ENCODE measurements at regions not wholly inside any gene's neighbourhood (a gene's known extent, or its start where the extent isn't known, plus 50 kb on each side); places are given as distances from the start of the nearest gene placed in this dataset.

DNA sequence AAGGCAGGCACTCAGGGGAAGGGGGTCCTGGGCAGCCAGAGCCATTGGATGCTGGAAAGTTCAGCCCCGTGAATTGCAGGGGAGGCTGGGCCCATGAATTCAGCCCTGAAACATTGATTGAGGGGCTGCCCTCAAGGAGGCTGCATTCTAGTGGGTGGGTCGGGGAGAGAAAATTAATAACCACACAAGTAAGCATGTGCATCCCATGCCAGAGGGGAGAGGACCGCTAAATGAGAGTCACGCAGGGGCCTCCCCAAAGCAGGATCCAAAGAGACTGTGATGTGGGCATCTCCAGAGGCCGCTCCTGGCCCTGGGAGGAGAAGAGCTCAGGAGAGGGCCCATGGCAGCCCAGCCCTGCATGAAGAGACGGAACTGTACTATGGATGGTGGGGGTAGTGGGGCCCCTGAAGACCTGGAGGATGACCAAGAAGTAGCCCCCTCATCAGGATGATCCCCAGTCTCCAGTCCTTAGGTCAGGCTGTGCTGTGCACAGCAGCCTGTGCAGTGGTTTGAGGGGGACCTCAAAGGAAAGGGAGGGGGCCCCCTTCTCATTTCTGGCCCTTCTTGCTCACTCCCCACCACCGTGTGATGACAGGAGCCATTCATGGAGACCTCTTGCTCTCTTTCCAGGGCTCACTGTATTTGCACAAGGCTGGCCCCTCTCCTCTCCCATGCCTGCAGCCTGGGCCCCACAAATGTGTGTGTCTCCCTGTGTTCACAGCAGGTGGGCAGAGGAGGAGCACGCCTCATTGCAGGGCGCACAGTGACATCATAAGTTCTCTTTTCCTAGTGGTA, 233.6 kb upstream of the IRX1 start:
- no peak overlapping the region for H3K4me3 Mint-ChIP-seq
- intact Hi-C loops (cut with micrococcal nuclease), result no loop called here
- TF ChIP-seq, protein P1, sequence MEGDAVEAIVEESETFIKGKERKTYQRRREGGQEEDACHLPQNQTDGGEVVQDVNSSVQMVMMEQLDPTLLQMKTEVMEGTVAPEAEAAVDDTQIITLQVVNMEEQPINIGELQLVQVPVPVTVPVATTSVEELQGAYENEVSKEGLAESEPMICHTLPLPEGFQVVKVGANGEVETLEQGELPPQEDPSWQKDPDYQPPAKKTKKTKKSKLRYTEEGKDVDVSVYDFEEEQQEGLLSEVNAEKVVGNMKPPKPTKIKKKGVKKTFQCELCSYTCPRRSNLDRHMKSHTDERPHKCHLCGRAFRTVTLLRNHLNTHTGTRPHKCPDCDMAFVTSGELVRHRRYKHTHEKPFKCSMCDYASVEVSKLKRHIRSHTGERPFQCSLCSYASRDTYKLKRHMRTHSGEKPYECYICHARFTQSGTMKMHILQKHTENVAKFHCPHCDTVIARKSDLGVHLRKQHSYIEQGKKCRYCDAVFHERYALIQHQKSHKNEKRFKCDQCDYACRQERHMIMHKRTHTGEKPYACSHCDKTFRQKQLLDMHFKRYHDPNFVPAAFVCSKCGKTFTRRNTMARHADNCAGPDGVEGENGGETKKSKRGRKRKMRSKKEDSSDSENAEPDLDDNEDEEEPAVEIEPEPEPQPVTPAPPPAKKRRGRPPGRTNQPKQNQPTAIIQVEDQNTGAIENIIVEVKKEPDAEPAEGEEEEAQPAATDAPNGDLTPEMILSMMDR (IDR thresholded peaks at IDR 0.05), result no peak

DNA sequence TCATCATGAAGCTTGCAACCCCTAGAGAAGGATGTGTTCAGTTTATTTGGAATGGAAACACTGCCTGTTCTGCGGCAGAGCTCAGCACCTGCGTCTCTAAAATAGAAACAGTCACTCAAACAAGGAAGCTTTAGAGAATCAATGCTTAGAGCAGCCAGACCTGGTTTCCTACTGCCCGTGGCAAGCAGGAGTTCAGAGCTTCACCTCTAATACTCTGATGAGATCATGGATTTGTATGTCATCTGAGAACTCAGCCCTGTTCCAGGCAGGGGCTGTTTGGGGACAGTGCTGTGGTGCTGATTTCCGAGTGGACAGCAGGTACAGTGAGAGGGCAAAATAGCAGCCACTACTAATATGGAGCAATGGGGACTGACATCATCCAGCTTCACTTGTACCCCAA, 236.0 kb upstream of the IRX1 start:
- peaks cover 2% of the 10 kb centered on the region for H3K9me3 Mint-ChIP-seq
- ChIA-PET CTCF (no interaction called here), POLR2A (no interaction called here)
- intact Hi-C loops (cut with micrococcal nuclease), result no loop called here
- H3K4me1 Mint-ChIP-seq, result no peaks in the 10 kb centered on the region
- TF ChIP-seq, protein P1 (IDR thresholded peaks at IDR 0.05), result no peak
- no peaks in the 10 kb centered on the region for H3K27me3 Mint-ChIP-seq
- H3K4me3 Mint-ChIP-seq, result no peak overlapping the region
- H3K36me3 Mint-ChIP-seq (ENCODE audit: low read depth), result no peaks in the 10 kb centered on the region
- no peak overlapping the region for H3K27ac Mint-ChIP-seq
- DNase-seq, result no peak
- ATAC-seq (ENCODE audit: low read depth), result no peak

More for the DNA sequence above, 233.6 kb upstream of the IRX1 start:
- no peaks in the 10 kb centered on the region for H3K27me3 Mint-ChIP-seq
- CTCF ChIA-PET, result no interaction called here
- H3K27ac Mint-ChIP-seq, result no peak overlapping the region
- peaks cover 2% of the 10 kb centered on the region for H3K9me3 Mint-ChIP-seq
- no peak for DNase-seq
- H3K4me1 Mint-ChIP-seq, result no peaks in the 10 kb centered on the region
- POLR2A ChIA-PET, result no interaction called here
- H3K36me3 Mint-ChIP-seq (ENCODE audit: low read depth), result no peaks in the 10 kb centered on the region
- ATAC-seq (ENCODE audit: low read depth), result no peak

DNA sequence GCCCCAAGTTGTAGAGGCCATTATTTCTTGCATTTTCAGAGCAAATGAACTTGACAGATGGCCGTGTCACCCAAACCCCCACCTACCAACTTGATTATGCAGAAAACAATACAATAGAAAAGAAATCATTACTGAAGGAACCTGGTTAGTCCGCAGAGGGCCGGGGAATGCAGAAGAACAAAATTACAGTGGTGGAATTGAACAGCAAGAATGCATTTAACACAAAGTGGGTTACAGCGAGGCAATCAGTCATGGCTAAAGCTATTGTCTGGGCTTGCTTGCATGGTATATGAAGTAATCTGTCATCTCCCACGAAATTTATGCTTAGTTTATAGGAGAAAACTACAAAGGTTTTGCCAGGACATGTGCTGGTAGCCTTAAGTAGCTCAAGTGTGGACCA, 238.3 kb upstream of the IRX1 start:
- H3K36me3 Mint-ChIP-seq (ENCODE audit: low read depth), result no peaks in the 10 kb centered on the region
- ATAC-seq (ENCODE audit: low read depth) (no peak), DNase-seq (no peak)
- peaks cover 2% of the 10 kb centered on the region for H3K9me3 Mint-ChIP-seq
- no peak overlapping the region for H3K4me3 Mint-ChIP-seq
- TF ChIP-seq, protein P1 (IDR thresholded peaks at IDR 0.05), result no peak
- H3K4me1 Mint-ChIP-seq, result no peaks in the 10 kb centered on the region
- no peak overlapping the region for H3K27ac Mint-ChIP-seq
- intact Hi-C loops (cut with micrococcal nuclease), result no loop called here
- no peaks in the 10 kb centered on the region for H3K27me3 Mint-ChIP-seq
- ChIA-PET POLR2A (no interaction called here), CTCF (no interaction called here)

DNA sequence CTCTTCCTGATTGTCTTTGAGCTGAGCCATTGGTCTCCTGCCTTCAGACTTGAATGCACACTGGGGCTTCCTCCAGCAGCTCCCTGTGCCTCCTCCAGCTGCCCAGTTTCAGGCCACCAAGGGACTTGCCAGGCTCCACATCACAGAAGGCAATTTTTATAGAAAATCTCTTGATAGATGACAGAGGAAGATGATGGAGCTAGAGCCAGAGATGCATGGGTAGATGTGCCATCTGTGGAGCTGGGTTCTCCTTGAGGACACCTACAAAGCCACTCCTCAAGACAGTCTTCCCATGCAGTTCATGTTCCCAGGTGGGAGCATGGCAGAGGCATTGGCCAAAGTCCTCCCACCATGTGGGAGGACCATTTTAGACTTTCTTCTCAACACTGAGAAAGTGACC, 239.6 kb upstream of the IRX1 start:
- peaks cover 2% of the 10 kb centered on the region for H3K9me3 Mint-ChIP-seq
- no peaks in the 10 kb centered on the region for H3K4me1 Mint-ChIP-seq
- H3K27me3 Mint-ChIP-seq, result no peaks in the 10 kb centered on the region
- DNase-seq, result no peak
- intact Hi-C loops (cut with micrococcal nuclease), result no loop called here
- no peak overlapping the region for H3K4me3 Mint-ChIP-seq
- TF ChIP-seq, protein P1 (IDR thresholded peaks at IDR 0.05), result no peak
- ChIA-PET POLR2A (no interaction called here), CTCF (no interaction called here)
- H3K36me3 Mint-ChIP-seq (ENCODE audit: low read depth), result no peaks in the 10 kb centered on the region
- no peak overlapping the region for H3K27ac Mint-ChIP-seq
- ATAC-seq (ENCODE audit: low read depth), result no peak

DNA sequence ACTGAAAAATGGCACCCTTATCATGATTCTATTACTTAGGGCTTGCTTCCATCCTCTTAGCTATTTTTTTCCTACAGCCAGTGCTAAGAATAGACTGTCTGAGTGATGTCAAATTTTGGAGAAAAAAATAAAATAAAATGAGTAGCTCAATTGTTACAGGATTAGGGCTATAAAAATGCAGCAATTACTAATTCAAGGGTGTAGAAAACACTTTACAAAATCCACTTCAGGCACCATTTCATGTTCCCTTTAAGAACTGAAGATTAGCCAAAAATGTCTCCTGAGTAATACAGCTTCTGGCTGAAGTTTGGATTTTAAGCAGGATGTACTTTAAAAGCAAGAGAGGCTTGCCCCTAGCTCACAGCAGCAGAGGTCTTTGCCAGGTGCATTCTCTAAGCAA, 240.5 kb upstream of the IRX1 start:
- Mint-ChIP-seq H3K4me1 (no peaks in the 10 kb centered on the region), H3K27me3 (no peaks in the 10 kb centered on the region), H3K4me3 (no peak overlapping the region), H3K27ac (no peak overlapping the region), H3K36me3 (ENCODE audit: low read depth) (no peaks in the 10 kb centered on the region), H3K9me3 (peaks cover 2% of the 10 kb centered on the region)
- ChIA-PET CTCF (no interaction called here), POLR2A (no interaction called here)
- no peak for DNase-seq
- ATAC-seq (ENCODE audit: low read depth), result no peak
- TF ChIP-seq, protein P1 (IDR thresholded peaks at IDR 0.05), result no peak
- intact Hi-C loops (cut with micrococcal nuclease), result no loop called here

All from activated B cell treated with CpG ODN at 0.5 μM for 24 hours (primary cell).